Naive B cell (primary cell): ENCODE measurements at regions not wholly inside any gene's neighbourhood (a gene's known extent, or its start where the extent isn't known, plus 50 kb on each side); places are given as distances from the start of the nearest gene placed in this dataset.

Source experiments
- ATAC-seq, 2 donors: fragments of 150-1000 bp; cut with Tn5 transposase; 2 replicates each; pipeline ENCODE4 v1.10.0; 2021; ENCODE audit warnings: low read depth in 2 of 2, mild to moderate bottlenecking in 2 of 2, moderate library complexity in 2 of 2
- DNase-seq: peaks from one replicate; pipeline ENCODE4 v3.0.0; 2022
- H3K27ac Mint-ChIP-seq, 6 donors: one replicate each; pipeline ENCODE4 v1.8.0; 2020 to 2022; ENCODE audit warnings: mild to moderate bottlenecking in 6 of 6, mixed read lengths in 6 of 6, moderate library complexity in 5 of 6, inconsistent platforms in 2 of 6
- H3K27me3 Mint-ChIP-seq, 3 donors: one replicate each; pipeline ENCODE4 v1.8.0; 2021 to 2022; ENCODE audit warnings: mixed read lengths in 3 of 3, mild to moderate bottlenecking in 1 of 3
- H3K36me3 Mint-ChIP-seq, 2 donors: one replicate each; pipeline ENCODE4 v1.8.0; 2020 to 2022; ENCODE audit warnings: mixed read lengths in 2 of 2, inconsistent platforms in 1 of 2, mild to moderate bottlenecking in 1 of 2
- H3K4me1 Mint-ChIP-seq, 3 donors: one replicate each; pipeline ENCODE4 v1.8.0; 2020 to 2022; ENCODE audit warnings: mixed read lengths in 3 of 3, inconsistent platforms in 1 of 3, mild to moderate bottlenecking in 1 of 3, moderate library complexity in 1 of 3
- H3K4me3 Mint-ChIP-seq, 8 donors: one replicate each; pipeline ENCODE4 v1.8.0; 2020 to 2022; ENCODE audit warnings: mild to moderate bottlenecking in 8 of 8, mixed read lengths in 8 of 8, moderate library complexity in 8 of 8, inconsistent platforms in 2 of 8
- H3K9me3 Mint-ChIP-seq, 7 donors: one replicate each; pipeline ENCODE4 v1.8.0; 2020 to 2022; ENCODE audit warnings: mixed read lengths in 7 of 7, mild to moderate bottlenecking in 5 of 7, inconsistent platforms in 2 of 7, moderate library complexity in 1 of 7

DNA sequence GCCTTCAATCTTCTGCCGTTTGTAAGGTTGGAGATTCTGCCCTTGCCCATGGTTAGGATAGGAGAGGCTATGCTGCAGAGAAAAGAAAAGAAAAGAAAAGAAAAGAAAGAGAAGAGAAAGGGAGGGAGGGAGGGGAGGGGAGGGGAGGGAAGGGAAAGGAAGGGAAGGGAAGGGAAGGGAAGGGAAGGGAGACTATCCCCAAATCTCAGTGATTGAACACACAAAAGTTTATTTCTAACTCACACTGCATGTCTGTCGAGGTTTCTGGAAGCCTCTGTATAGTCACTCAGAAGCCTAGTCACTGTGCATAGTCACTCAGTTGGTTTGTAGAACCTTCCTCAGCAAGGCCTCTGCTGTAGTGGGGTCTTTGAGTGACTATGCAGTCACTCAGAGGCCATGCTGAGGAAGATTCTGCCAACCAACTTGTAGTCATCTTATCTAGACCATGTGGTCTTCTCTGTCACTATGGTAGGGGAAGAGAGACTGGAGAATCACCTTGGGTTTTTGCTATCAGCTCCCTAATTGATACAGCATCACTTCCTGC lies 52.3 kb upstream of the ABCC9 start:
- DNase-seq (no peak), ATAC-seq (no peak)
- no peaks in the 10 kb centered on the region for H3K36me3 Mint-ChIP-seq
- peak overlapping the region in 1 of 6 donors; percentile 5 for H3K27ac Mint-ChIP-seq
- peaks cover 0 to 13% (median 8%) of the 10 kb centered on the region in 3 donors for H3K27me3 Mint-ChIP-seq
- no peak overlapping the region for H3K4me3 Mint-ChIP-seq
- H3K9me3 Mint-ChIP-seq: no peaks in the 10 kb centered on the region
- no peaks in the 10 kb centered on the region for H3K4me1 Mint-ChIP-seq

DNA sequence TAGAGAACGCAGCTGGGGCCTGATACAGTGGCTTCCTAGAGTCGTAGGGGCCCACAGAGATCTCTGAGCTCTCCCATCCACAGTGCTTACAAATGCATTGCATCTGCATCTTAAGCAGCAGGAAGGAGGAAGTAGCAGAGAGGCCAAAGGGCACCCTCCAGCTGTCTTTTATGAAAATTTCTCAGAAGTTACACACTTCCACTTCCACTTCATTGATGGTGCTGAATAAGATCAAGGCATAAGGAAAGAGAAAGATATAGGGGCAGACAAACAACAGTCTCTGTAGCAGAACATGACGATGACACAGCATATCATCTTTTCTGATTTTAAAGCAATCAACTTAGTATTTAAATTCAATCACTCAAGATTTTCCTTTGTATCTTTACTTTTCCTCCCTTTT lies 51.6 kb upstream of the ABCC9 start:
- Mint-ChIP-seq H3K4me1 (no peaks in the 10 kb centered on the region), H3K27ac (peak overlapping the region in 1 of 6 donors; percentile 5), H3K36me3 (no peaks in the 10 kb centered on the region)

DNA sequence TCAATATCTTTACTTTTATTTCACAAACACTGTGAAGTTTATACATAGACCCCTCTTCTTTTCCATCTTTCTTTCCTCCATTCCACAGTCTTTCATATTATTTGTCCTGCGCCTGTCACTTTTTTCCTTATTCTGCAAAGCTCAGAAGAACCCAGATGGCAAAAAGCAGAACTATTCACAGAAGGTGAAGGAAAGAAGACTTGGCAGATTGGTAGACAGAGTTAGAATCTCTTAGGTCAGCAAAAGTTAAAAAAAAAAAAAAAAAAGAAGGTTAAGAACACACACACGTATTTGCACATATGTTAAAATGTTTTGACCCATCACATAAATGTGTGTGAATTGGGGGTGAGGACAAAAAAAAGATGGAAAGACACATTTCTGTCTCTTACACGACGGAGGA lies 50.3 kb upstream of the ABCC9 start:
- DNase-seq: no peak
- Mint-ChIP-seq H3K9me3 (no peaks in the 10 kb centered on the region), H3K4me3 (no peak overlapping the region), H3K27me3 (peaks cover 0 to 19% (median 8%) of the 10 kb centered on the region in 3 donors), H3K4me1 (no peaks in the 10 kb centered on the region), H3K36me3 (no peaks in the 10 kb centered on the region), H3K27ac (no peak overlapping the region)
- ATAC-seq: no peak

More for the DNA sequence above, 51.6 kb upstream of the ABCC9 start:
- Mint-ChIP-seq H3K27me3 (peaks cover 0 to 15% (median 13%) of the 10 kb centered on the region in 3 donors), H3K4me3 (no peak overlapping the region), H3K9me3 (no peaks in the 10 kb centered on the region)
- DNase-seq (no peak), ATAC-seq (no peak)
